GM10266 (cell line): ENCODE measurements at regions not wholly inside any gene's neighbourhood (a gene's known extent, or its start where the extent isn't known, plus 50 kb on each side); places are given as distances from the start of the nearest gene placed in this dataset.

Experiments used
- DNase-seq: peaks from one replicate; pipeline ENCODE4 v3.0.0; 2012; ENCODE audit errors: extremely low spot score
- TF ChIP-seq, protein P1 (sequence below): IDR thresholded peaks from 2 replicates; pipeline ENCODE4 v1.5.1; 2012; ENCODE audit warnings: mild to moderate bottlenecking, low read depth; ENCODE audit not compliant: control insufficient read depth, insufficient read depth; ENCODE audit errors: missing control alignments

DNA sequence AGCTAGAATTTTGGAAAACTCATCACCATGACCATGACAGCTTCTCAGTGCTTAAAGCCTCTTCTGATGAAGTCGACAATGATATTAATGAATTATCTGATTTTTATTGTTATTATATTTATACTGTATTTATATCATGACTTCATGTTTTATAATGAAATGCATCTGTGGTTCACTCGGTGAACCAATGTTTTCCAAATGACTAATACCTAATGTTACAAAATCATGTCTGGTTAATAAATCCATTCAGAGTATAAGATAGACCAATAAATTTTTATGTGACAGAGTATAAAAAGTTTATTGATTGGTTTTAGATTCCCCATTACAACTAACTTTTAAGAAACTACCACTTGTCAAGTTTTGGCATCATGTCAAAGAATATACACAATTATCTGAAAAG lies 416.5 kb downstream of the MLLT3 start:
- no peak for DNase-seq
- TF ChIP-seq, protein P1, sequence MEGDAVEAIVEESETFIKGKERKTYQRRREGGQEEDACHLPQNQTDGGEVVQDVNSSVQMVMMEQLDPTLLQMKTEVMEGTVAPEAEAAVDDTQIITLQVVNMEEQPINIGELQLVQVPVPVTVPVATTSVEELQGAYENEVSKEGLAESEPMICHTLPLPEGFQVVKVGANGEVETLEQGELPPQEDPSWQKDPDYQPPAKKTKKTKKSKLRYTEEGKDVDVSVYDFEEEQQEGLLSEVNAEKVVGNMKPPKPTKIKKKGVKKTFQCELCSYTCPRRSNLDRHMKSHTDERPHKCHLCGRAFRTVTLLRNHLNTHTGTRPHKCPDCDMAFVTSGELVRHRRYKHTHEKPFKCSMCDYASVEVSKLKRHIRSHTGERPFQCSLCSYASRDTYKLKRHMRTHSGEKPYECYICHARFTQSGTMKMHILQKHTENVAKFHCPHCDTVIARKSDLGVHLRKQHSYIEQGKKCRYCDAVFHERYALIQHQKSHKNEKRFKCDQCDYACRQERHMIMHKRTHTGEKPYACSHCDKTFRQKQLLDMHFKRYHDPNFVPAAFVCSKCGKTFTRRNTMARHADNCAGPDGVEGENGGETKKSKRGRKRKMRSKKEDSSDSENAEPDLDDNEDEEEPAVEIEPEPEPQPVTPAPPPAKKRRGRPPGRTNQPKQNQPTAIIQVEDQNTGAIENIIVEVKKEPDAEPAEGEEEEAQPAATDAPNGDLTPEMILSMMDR: no peak

DNA sequence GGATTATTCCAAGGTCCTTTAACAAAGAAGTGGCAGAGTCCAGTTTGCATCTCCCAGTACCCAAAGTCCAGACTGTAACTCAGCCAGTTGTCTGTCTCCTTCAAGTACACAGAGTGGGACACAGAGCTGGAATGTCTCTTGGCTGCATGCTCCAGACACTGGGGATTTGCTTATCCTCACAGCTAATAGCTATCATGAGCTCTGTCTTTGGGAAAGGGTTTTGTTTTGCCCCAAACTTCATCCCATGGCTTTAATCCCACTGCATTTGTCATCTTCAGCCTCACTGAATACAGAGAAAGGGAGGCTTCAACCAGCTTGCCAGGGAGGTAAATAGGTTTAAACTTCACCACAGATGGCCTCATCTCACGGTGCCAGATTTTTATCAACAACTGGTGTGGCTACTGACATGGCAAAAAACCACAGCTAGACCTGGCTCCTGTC lies 412.2 kb upstream of the SLC24A2 start:
- DNase-seq: no peak
- TF ChIP-seq, protein P1: no peak

DNA sequence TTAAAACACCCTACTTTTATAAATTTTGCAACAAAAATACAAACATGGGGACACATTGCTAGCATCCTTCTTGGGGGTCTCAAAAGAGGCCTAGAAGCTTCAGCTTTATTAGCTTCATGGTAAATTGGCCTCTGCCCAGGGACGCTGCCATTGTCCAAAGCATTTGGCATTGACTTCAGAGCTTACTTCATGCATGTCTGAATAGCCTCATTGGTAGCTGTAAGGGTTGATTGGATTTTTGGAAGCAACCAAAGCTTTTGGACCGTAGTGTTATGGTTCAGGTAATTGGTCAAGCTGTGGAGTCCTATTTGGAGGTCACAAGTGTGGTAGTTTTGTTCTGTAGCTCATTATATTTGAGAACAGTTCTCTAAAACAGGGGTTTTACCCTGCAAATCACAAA lies 411.7 kb upstream of the SLC24A2 start:
- TF ChIP-seq, protein P1: no peak
- DNase-seq: no peak

DNA sequence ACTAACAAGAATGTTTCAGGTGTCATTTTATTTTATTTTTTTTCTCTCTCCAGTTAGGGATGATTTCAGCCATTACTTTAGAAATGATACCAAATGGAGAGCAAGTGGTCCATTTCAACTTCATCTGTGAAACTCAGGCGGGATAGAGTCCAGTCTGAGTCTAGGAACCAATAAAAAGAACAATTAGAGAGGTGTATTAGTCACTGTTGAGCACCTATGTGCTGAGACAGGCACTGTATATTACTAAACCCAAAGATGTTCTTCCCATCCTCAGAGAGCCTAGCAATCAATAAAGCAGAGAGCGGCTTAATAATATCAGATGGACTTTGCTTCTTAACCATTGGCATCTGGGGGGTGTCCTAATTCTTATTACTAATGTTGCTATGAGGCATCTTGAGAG lies 410.3 kb upstream of the SLC24A2 start:
- TF ChIP-seq, protein P1: no peak
- no peak for DNase-seq

DNA sequence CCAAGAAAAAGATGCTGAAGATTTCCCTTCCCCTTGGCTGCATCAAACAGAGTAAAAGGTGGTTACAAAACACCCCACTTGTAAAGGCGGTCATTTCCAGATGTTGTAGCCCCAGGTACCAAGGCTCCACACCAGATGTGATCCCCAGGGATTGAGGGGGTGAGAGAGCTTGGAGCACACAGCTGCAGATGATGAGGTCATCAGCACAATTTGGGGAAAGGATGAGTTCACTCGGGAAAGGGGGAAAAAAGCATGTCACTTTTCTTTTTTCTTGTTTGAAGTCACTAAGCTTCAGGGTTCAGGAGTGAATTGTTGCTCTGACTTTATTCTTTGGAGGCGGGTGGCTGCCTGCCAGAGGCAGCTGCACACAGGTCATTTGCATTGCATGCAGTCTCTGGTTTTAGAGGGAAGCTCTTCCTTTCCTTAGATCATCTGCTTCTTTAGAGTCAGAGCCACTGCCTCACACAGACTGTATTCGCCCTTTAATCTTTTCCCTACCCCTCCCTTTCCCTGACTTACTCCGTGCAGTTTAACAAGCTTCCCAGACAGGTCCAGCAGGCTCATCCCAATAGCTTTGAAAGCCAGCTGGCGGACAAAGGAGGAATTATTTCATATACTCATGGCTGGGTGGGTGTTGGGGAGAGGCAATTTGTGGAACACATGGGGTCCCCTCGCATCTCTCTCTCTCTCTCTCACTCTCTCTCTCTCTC lies 409.3 kb upstream of the SLC24A2 start:
- no peak for DNase-seq
- TF ChIP-seq, protein P1: no peak

DNA sequence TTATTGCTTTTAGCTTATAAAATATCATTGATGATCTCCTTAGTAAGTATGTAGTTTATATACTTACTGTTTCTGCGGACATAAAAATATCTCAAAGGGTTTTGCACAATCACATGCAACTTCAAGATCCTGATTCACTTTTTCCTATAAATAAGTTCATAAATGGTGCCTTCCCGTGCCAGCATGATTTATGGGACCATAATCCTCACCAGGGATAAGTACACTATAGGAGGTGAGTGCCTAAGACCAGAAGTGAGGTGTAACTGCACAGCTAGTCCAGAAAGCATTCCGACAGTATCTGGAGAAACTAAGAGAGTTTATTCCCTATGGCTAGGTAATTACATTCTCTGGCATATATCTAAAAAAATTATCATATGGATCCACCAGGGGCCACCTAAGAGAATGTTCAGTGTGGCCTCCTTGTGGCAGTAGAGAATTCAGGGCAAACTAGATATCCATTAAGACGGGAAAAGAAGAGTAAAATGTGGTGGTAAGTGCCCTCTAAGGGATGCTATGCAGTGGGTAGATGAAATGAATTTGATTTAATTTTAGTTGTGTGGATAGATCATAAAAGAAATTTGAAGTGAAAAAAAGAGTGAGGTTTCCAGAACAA lies 402.5 kb upstream of the SLC24A2 start:
- TF ChIP-seq, protein P1: no peak
- DNase-seq: no peak

DNA sequence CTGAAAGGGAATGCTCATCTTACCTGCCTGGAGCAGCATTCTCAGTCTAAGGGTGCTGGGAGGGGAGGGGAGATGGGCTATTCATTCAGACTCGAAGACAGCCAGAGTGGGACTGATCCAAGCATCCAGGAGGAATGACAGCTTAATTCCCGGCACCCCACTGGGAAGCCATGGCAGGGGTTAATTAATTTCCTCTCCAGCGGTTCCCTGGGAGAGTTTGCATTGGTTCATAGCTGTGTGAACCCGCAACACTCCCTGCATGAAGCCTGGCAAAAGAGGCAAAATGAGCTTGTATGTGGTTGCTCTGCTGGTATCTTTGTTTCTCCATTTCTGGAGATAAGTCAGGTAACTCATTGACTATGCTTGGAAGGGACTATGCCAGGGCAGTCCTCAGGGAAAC lies 401.0 kb upstream of the SLC24A2 start:
- no peak for DNase-seq
- TF ChIP-seq, protein P1: no peak
